ENCODE measurements at regions not wholly inside any gene's neighbourhood (a gene's known extent, or its start where the extent isn't known, plus 50 kb on each side); places are given as distances from the start of the nearest gene placed in this dataset.

- 61 to 71% methylated on average over 10 of the region's 10 CpGs for WGBS, 2 donors
- intact Hi-C loops (cut with DNase I; ENCODE audit: low total_unique reads) = no loop called here
- peaks cover 13% of the 10 kb centered on the region for H3K4me1 ChIP-seq
- no peak overlapping the region for H3K4me3 ChIP-seq
- TF ChIP-seq CTCF (IDR thresholded peaks at IDR 0.05) (no peak), POLR2A (IDR thresholded peaks at IDR 0.05) (no peak)
- no peaks in the 10 kb centered on the region for H3K9me3 ChIP-seq
- no peaks in the 10 kb centered on the region for H3K27me3 ChIP-seq
- H3K27ac ChIP-seq = no peak overlapping the region
- H3K36me3 ChIP-seq (ENCODE audit: low read depth, missing control alignments) = no peaks in the 10 kb centered on the region
- DNase-seq = no peak
Measured at GRCh38 chr5:74396913-74397622, 243.5 kb downstream of the ENC1 start.

GRCh38 chr5:74394916-74395880, 245.3 kb downstream of the ENC1 start:
- TF ChIP-seq CTCF (IDR thresholded peaks at IDR 0.05) (no peak), POLR2A (IDR thresholded peaks at IDR 0.05) (no peak)
- Histone ChIP-seq H3K4me3 (no peak overlapping the region), H3K27ac (no peak overlapping the region), H3K27me3 (no peaks in the 10 kb centered on the region), H3K36me3 (ENCODE audit: low read depth, missing control alignments) (no peaks in the 10 kb centered on the region), H3K4me1 (peaks cover 6% of the 10 kb centered on the region), H3K9me3 (no peaks in the 10 kb centered on the region)
- no peak for DNase-seq
- WGBS, 2 donors = 84 to 88% methylated on average over 8 to 10 of the region's 10 CpGs
- intact Hi-C loops (cut with DNase I; ENCODE audit: low total_unique reads) = no loop called here

- H3K27ac ChIP-seq = no peak overlapping the region
- no peaks in the 10 kb centered on the region for H3K36me3 ChIP-seq (ENCODE audit: low read depth, missing control alignments)
- no peak for DNase-seq
- intact Hi-C loops (cut with DNase I; ENCODE audit: low total_unique reads) = no loop called here
- no peaks in the 10 kb centered on the region for H3K4me1 ChIP-seq
- no peaks in the 10 kb centered on the region for H3K9me3 ChIP-seq
- no peak for TF ChIP-seq POLR2A (IDR thresholded peaks at IDR 0.05)
- TF ChIP-seq CTCF (IDR thresholded peaks at IDR 0.05) = no peak
- no peaks in the 10 kb centered on the region for H3K27me3 ChIP-seq
- 92 to 100% methylated on average over 3 of the region's 3 CpGs for WGBS, 2 donors
- H3K4me3 ChIP-seq = no peak overlapping the region
Measured at GRCh38 chr5:74394528-74394915, 246.0 kb downstream of the ENC1 start.

- intact Hi-C loops (cut with DNase I; ENCODE audit: low total_unique reads) = no loop called here
- Histone ChIP-seq H3K9me3 (no peaks in the 10 kb centered on the region), H3K27me3 (no peaks in the 10 kb centered on the region), H3K27ac (no peak overlapping the region), H3K4me1 (no peaks in the 10 kb centered on the region), H3K36me3 (ENCODE audit: low read depth, missing control alignments) (no peaks in the 10 kb centered on the region), H3K4me3 (no peak overlapping the region)
- no peak for DNase-seq
- TF ChIP-seq POLR2A (IDR thresholded peaks at IDR 0.05) (no peak), CTCF (IDR thresholded peaks at IDR 0.05) (no peak)
- 71 to 91% methylated on average over 3 of the region's 3 CpGs for WGBS, 2 donors
Measured at GRCh38 chr5:74393943-74394342, 246.6 kb downstream of the ENC1 start.

Data from testis (tissue), 2 donors.